GM21447 (cell line): ENCODE measurements at regions not wholly inside any gene's neighbourhood (a gene's known extent, or its start where the extent isn't known, plus 50 kb on each side); places are given as distances from the start of the nearest gene placed in this dataset.

Experiments
- ATAC-seq: cut with Tn5 transposase; IDR thresholded peaks from one replicate; pipeline ENCODE4 v1.9.1; 2021; ENCODE audit not compliant: unreplicated experiment

DNA sequence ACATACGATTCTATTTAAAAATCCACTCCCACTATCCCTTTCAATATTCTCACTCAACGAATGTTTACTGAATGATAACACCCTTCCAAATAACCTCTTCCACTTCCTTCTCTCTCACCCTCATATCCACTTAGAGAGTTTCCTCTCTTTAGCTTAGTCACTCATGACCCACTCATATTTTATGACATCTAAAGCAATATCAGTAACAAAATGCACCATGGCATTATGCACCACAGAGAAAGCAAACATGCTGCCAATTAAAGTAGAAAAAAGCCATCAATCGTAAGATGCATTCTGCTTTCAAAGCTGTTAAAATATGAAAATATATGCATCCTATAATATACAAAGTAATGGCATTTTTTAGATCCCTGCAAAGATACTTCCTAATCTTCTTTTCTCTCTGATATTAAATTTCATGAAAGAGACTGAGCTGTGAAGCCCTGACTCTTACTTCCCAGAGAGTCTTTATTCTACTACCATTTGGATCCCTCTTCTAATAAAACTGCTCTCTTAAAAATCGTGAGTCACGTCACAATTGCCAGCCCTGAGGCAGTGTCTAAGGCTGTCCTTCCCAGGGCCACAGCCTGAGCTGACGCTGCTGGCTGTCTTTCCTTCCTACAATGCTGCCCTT, 283.0 kb upstream of the KLF6 start:
- ATAC-seq, result no peak

DNA sequence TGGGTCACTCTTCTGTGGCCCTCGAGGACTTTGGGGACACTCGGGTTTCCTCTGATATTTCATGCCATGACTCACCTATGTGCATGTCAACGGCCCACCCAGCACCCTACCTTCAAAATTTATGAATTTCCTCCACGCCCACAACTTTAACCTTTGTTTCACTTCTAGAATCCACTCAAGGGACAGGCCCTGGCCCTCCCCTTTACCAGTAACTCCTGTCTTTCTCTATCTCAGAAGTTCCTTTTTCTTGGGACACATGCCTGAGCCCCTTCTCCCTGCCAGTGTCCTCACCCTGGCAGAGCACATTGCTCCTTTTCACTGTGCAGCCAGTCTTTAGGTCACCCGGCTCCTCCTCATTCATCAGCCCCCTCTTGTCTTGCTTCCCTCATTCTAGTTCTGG, 282.5 kb upstream of the KLF6 start:
- ATAC-seq, result peak; percentile 56

DNA sequence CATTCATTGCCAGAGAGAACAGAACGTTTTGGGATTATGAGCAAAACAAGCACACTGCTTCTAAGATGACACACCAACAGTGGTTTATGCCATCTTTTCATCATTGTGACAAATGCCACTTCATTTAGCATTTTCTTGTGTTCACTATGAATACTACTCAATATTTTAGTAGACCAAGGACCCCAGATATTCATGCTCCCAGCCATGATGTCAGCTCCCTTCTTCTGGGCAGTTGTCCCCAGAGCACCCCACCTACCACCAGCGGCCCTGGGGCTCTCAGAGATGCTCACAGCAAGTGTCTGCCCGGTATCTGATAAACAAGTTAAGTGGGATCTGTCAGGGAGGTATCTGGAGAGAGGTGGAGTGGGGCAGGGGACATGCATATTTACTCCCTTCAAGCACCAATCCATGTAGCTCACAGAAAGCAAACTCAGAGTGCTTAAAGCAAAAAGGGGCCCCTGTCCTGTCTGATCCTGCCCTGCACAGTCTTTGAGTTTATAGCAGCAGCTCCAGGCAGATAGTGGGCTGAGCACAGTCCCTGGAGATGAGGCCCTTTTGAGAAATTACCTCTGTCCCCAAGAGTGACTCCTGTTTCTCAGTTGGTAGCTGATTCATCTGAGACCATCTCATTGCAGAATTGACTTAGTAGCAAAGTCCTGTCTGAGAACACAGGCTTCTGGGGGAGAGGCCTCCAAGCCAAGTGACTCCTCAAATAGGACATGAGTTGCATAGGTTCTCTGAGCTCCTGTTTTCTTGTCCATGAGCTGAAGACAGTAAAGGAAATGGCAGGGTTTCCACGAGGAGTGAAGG, 281.8 kb upstream of the KLF6 start:
- no peak for ATAC-seq

DNA sequence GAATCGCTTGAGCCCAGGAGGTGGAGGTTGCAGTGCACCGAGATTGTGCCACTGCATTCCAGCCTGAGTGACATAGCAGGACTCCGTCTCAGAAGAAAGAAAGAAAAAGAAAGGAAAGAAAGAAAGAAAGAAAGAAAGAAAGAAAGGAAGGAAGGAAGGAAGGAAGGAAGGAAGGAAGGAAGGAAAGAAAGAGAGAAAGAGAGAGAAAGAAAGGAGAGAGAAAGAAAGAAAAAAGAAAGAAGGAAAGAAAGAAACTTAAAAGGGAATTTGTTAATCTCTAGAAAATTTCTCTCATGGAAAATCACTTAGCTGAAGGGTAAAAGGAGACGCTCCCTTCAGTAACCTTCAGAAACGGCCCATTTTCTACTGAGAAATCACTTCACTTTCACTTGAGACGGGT, 279.5 kb upstream of the KLF6 start:
- no peak for ATAC-seq

DNA sequence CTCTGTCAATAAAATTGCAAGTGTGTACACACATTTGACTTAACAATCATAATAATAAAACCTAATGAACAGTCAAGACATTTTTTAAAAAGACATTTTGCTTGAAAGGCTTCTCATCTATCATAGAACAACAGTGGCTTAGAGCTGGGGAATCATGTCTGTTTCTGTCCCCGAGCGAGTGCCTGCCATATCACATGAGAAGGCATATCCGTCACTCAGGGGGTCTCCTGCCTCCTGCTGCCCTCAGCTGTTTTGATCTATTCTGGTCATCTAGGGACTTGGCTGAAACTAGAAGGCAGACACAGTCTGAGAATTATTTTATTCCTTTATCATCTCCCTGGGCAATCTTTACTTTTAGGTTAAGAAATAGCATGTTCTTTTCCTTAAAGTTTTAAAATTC, 278.7 kb upstream of the KLF6 start:
- no peak for ATAC-seq

DNA sequence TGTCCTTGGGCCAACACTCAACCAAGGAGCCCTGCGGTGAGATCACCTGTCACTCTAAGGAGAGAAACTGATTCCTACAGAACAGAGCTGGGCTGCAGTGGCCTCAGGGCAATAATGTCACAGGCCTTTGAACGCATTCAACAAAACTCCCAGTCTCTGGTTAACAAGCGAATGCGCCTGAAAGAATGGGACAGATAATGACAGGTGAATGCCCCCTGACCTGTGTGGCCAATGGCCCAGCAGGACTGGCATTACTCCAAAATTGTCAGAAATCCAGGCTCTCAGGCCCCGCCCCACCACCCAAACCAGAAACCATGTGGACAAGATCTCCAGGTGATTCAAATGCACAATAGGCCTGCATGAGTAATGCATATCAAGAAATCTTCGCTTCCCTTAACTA, 277.7 kb upstream of the KLF6 start:
- ATAC-seq, result no peak

DNA sequence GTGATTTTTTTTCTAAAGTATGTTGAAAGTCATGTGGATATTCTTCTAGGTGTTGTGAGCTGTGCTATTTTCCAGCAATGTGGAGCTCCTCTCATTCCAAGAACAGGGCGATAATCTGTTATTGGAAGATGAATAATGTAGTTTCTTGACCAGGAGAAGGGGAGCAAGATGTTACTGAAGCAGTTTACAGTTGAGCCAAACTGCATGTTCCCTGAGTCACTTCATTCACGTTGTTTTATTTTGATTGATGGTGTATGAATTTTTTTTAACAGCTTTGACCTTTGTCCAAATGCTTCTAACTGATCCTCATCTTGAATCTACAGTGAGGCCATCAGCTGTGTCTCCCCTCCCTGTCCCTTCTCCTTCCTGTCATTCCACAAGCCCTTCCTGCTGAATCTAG, 277.1 kb upstream of the KLF6 start:
- ATAC-seq, result no peak

DNA sequence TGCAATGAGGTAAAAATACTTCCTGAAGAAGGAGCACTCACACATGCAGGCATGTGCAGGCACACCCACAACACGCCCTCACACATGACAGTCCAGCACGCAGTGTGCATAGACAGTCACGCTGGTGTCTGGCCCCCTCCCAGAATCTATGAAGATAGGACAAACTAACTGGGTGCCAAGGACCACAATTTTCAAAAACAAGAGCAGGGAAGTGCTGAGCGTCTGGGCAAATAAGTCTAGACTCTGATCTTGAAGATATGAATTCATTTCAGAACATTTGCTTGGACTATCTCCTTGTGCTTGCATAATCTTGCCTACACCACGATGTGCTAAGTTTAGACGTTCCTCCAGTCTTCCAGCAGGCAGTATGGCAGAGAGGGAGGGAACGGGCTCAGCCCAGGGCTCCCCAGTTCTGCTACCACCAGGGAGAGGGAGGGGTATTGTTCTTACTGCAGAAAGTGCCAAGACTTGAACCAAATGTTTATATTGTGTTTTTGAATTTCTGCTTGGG, 276.5 kb upstream of the KLF6 start:
- no peak for ATAC-seq

DNA sequence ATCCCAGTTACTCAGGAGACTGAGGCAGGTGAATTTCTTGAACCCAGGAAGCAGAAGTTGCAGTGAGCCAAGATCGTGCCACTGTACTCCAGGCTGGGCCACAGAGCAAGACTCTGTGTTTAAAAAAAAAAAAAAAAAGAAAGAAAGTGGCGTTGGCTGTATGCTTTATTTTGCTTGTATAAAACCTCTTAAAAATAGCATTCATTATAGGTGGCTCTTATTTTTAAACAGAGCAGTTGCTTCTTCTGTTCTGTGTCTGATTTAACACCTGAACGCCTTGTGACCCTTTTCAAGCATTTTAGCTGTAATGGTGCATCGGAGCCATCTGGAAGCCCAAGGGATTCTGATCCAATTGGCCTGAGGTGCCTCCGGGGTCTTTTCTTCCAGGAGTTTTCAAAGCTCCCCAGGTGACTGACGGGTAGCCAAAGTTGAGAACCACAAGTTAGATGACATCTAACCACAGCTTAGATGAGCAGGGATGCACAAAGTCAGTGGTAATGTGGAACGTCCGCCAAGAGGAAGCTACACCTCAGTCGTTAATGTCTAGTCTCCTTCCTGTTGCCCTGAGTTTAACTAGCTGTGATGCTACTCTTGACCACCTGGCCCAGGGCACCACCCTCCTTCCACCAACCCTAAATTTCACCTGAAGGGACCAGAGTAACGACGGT, 274.6 kb upstream of the KLF6 start:
- ATAC-seq, result peak; percentile 75

DNA sequence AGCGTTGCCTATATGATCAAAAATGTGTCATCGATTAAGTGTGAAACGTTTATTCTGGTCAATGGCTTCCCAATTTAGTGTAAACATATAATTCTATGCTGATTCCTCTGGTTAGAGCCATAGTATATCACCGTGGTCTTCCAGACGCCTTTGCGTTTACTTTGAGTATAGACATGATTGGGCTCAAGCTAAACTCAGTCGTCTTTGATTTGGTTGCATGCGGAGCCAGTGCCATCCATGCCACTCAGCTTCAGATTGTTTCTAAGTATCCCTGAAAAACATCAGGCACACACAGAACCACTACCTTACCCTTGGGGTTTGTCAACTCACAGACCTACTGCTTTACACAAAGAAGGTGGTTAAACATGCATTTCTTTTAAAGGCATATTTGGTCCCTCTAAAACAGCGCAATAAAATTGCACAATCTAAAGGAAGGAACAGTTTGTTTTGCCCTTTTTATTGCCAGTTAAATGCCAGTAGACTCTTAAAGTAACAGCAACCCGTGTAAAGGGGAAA, 273.6 kb upstream of the KLF6 start:
- no peak for ATAC-seq

DNA sequence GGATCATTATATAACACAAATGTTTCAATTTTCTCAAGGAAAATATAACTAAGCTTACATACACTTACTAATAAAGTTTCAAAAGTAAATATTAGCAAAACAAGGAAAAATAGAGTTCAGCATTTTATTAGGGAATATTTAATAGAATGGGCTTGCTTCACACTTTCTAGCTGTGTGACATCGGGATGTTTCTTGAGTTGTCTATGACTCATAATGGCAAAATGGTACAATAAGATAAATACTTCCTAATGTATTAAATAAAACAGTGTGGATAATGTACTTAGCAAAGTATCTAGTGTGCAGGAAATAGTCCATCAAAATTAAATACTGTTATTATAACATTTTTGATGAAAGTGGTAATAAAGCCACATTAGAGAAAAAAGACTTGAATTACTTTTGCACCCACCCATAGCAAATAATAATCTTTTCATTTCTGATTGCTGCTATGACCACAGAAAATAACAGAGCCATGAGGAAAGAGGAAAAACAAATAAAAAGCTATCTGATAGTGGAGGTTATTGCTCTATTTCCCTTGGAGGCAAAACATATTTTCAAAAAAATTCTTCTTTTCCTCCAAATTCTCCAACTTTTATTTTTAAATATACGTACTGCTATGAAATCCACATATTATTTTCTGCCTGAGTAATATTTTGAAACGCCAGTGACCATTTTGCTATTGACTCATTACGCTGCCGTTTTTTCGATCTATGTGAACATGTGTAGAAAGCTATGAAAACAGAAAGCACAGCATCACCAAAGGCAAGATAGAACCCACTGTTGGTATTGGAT, 272.9 kb upstream of the KLF6 start:
- no peak for ATAC-seq

DNA sequence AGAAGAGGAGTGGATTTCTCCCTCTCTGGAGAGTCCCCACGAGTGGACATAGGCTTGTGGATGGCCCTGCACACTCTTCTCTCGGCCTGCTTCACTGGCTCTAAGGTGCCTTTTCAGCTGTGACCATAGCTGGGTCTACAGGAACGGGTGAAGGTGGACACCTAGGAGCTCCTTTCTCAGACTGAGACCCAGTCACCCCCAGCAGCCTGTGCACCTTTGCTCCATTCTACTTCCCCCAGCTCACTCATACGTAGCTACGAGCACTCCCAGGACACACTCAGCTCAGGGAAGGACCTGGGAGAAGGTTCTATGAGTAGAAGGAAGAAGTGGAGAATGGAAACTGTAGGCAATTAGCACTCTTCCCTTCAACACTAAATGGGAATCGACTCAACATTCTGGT, 272.0 kb upstream of the KLF6 start:
- ATAC-seq, result no peak

DNA sequence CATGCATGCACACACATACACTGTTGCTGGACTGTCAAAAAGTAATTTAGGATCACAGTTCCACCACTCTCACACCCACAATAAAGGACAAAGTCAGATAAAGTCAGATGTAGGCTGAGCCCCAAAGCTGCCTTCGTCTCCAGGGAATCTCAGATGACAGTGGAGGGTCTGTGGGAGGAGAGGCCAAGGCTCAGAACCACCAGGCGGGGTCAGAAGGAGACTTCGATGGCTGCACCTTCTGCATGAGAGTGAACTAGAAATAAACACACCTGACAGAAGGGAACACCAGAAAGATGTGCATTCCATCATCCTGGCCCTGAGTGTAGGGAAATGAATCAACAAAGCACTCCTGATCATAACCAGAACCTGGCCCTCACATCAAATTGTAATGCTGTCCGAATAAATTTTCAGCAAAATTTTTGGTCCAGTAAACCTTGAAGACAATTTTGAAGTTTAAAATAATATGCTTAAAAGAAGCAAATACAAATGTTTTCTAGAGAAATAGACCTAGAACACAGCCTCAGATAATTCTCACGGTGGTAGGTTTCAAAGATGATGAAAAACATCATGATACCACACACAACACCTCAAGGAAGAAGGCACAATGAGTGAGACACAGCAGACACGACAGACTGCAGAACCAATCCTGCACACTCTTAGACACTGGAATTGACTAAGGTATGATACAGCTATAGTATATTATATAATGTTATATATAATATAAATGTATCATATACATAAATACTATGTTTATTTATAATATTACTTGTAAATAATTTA, 269.8 kb upstream of the KLF6 start:
- ATAC-seq, result no peak

DNA sequence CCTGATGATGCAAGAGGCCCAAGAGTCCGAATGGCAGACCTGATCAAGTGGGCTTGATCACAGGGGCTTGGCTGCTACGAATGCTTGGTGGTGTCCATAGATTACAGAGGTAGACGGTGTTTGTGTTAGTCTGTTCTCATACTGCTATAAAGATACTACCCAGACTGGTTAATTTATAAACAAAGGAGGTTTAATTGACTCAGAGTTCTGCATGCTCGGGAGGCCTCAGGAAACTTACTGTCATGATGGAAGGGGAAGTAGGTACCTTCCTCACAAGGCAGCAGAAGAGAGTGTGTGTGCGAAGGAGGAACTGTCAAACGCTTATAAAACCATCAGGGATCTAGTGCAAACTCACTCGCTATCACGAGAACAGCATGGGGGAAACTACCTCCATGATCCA, 268.9 kb upstream of the KLF6 start:
- ATAC-seq, result no peak

DNA sequence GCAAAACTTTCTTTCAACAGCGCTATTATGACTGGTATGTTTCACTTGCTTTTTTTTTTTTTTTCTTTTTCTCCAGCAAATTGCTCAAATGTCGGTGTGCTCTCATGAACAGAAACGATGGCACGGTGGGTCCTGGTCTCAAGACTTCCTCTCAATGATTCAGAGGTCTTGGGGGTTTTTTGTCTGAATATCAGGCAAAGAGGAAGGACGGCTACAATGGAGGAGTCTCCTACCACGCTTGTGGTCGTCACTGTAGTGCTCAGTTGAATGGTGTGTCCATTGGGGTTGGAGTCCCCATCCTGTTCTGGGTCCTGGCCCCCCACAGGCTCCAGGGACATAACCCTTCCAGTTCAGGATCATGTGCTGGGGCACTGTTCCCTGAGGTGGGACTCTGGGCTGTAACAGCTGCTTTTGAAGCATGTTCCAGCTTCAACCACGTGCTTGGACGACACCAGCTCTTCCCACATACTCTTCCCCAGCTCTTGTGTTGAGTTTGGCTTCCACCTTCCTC, 266.7 kb upstream of the KLF6 start:
- no peak for ATAC-seq

DNA sequence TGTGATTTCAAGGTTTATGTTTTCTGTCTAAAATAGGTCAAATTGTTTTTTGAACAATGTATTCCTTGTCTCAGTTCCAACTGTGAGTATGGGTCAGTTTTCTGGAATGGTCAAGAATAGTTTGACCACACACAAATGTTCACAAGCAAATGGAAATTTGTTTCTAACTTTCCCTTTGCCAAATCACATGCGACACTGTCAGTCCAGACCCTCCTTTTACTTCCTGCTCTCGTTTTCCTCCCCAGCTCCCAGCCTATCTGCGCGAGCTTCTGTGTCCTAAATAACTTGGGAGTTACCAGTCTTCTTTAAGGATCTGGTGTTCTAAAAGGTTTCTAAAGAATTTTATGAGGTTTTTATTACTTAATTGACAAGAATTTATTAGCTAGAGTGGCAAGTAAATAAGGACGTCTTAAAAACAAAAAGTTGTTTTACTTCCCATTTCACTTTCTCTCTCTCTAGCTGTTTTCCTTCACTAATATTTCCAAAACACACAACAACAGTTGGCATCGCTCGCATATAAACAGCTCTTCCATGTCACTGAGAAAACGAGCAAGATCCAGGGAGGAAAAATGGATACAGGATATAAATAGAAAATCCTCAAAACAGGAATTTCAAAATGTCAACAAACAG, 266.1 kb upstream of the KLF6 start:
- no peak for ATAC-seq

DNA sequence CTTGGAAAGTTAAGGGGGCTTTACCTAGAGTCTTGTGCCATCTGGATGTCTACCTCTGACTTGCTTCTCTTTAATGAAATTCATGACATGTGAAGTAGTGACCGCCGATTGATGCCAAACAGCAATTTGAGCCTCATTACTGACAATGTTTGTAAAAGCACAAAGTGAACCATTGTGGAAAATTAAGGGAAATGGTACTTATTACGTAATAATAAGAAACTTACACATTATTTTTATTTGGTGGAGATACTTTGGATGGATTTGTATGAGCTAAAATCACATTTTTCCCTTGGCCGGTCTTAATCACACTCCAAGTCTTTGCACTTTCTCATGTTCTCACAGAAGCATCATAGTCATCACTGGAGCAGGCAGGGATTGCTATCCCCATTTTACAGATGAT, 265.1 kb upstream of the KLF6 start:
- ATAC-seq, result no peak

DNA sequence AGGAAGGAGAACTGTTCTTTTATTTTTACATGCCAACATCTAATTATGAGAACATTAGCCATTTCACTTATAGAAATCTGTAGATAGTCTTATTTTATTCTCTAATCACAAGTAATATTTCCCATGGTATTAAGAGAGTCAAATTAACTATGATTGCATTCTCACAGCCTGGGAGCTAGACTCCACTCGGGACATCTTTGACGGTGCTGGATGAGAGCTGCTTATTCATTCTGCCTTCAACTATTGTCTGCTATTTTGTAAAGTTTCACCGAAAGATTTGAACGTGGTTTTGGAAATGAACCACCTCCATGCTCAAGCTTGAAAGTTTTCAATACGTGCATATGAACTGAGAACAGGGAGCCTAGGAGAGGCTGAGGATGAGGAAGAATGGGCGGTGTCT, 264.3 kb upstream of the KLF6 start:
- ATAC-seq, result no peak

DNA sequence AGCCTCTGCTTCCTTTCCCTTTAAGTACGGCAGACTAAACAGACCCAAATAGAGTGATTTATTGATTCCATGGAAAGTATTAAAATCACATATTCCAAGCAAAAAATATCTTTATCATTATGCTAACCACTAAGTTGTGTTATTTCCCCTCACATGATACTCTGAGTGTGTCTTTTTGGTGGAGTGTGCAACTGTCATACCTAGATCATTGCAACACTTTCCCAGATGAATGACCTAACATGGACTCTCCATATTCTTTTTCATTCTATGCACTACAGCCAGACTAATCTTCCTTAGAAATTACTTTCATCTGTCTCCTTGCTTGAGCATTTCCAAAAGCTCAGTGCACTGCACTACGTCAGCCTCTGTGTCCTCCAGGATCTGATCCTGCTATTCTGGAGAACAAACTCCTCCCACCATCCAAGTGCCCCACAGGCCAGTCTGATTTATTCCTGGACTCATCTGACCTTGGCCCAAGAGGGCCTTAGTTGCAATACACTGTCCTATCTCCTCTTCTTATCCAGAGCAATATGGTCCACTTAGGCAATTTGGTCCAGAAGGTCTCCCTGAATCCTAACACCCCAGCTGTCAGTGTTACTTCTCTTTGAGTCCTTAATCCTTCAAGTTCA, 263.3 kb upstream of the KLF6 start:
- ATAC-seq, result no peak
